Liver (tissue), 3 donors: ENCODE measurements at regions not wholly inside any gene's neighbourhood (a gene's known extent, or its start where the extent isn't known, plus 50 kb on each side); places are given as distances from the start of the nearest gene placed in this dataset.

Experiments
- EGR1 ChIP-seq, 2 donors: IDR thresholded peaks; 2 replicates each; pipeline ENCODE4 v1.6.1; 2016 to 2018; ENCODE audit warnings: antibody characterized with exemption in 2 of 2, low read depth in 2 of 2
- MAX ChIP-seq: IDR thresholded peaks from 2 replicates; pipeline ENCODE4 v1.6.1; 2016; ENCODE audit warnings: antibody characterized with exemption
- NR2F2 ChIP-seq: IDR thresholded peaks from 2 replicates; pipeline ENCODE4 v1.6.1; 2016; ENCODE audit warnings: antibody characterized with exemption
- RAD21 ChIP-seq, 2 donors: IDR thresholded peaks; 2 replicates each; pipeline ENCODE4 v1.6.1; 2016; ENCODE audit warnings: antibody characterized with exemption in 2 of 2, mild to moderate bottlenecking in 2 of 2
- REST ChIP-seq: IDR thresholded peaks from 2 replicates; pipeline ENCODE4 v1.6.1; 2016; ENCODE audit warnings: antibody characterized with exemption, mild to moderate bottlenecking
- SP1 ChIP-seq: IDR thresholded peaks from 2 replicates; pipeline ENCODE4 v1.6.1; 2018; ENCODE audit warnings: antibody characterized with exemption, mild to moderate bottlenecking
- YY1 ChIP-seq: IDR thresholded peaks from 2 replicates; pipeline ENCODE4 v1.6.1; 2016; ENCODE audit warnings: antibody characterized with exemption, mild to moderate bottlenecking
- TF ChIP-seq, protein P1 (sequence below): fragments of 150-350 bp; IDR thresholded peaks from 2 replicates; pipeline ENCODE4 v1.5.1; 2017; ENCODE audit warnings: improper control_type of control experiment, low read depth, low read length; ENCODE audit not compliant: missing input control
- TF ChIP-seq, protein P2 (sequence below): IDR thresholded peaks from 2 replicates; pipeline ENCODE4 v1.6.1; 2016; ENCODE audit warnings: antibody characterized with exemption
- TF ChIP-seq, protein P3 (sequence below): IDR thresholded peaks from 2 replicates; pipeline ENCODE4 v1.6.1; 2016; ENCODE audit warnings: antibody characterized with exemption
- donor health status: healthy.
- donor health status: healthy.

- TF ChIP-seq, protein P1, sequence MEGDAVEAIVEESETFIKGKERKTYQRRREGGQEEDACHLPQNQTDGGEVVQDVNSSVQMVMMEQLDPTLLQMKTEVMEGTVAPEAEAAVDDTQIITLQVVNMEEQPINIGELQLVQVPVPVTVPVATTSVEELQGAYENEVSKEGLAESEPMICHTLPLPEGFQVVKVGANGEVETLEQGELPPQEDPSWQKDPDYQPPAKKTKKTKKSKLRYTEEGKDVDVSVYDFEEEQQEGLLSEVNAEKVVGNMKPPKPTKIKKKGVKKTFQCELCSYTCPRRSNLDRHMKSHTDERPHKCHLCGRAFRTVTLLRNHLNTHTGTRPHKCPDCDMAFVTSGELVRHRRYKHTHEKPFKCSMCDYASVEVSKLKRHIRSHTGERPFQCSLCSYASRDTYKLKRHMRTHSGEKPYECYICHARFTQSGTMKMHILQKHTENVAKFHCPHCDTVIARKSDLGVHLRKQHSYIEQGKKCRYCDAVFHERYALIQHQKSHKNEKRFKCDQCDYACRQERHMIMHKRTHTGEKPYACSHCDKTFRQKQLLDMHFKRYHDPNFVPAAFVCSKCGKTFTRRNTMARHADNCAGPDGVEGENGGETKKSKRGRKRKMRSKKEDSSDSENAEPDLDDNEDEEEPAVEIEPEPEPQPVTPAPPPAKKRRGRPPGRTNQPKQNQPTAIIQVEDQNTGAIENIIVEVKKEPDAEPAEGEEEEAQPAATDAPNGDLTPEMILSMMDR, result no peak
- no peak for TF ChIP-seq REST
- TF ChIP-seq SP1, result no peak
- TF ChIP-seq NR2F2, result no peak
- no peak for TF ChIP-seq RAD21 (IDR thresholded peaks at IDR 0.05)
- no peak for TF ChIP-seq YY1
- TF ChIP-seq, protein P2, sequence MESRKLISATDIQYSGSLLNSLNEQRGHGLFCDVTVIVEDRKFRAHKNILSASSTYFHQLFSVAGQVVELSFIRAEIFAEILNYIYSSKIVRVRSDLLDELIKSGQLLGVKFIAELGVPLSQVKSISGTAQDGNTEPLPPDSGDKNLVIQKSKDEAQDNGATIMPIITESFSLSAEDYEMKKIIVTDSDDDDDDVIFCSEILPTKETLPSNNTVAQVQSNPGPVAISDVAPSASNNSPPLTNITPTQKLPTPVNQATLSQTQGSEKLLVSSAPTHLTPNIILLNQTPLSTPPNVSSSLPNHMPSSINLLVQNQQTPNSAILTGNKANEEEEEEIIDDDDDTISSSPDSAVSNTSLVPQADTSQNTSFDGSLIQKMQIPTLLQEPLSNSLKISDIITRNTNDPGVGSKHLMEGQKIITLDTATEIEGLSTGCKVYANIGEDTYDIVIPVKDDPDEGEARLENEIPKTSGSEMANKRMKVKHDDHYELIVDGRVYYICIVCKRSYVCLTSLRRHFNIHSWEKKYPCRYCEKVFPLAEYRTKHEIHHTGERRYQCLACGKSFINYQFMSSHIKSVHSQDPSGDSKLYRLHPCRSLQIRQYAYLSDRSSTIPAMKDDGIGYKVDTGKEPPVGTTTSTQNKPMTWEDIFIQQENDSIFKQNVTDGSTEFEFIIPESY, result no peak
- TF ChIP-seq, protein P3, sequence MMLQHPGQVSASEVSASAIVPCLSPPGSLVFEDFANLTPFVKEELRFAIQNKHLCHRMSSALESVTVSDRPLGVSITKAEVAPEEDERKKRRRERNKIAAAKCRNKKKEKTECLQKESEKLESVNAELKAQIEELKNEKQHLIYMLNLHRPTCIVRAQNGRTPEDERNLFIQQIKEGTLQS, result no peak
- no peak for TF ChIP-seq EGR1 (IDR thresholded peaks at IDR 0.05; ENCODE audit: low read depth in 2 of 2)
- no peak for TF ChIP-seq MAX
Measured at GRCh38 chr4:66556651-66557278, 886.5 kb upstream of the EPHA5 start.
